ENCODE measurements at regions not wholly inside any gene's neighbourhood (a gene's known extent, or its start where the extent isn't known, plus 50 kb on each side); places are given as distances from the start of the nearest gene placed in this dataset.

DNA sequence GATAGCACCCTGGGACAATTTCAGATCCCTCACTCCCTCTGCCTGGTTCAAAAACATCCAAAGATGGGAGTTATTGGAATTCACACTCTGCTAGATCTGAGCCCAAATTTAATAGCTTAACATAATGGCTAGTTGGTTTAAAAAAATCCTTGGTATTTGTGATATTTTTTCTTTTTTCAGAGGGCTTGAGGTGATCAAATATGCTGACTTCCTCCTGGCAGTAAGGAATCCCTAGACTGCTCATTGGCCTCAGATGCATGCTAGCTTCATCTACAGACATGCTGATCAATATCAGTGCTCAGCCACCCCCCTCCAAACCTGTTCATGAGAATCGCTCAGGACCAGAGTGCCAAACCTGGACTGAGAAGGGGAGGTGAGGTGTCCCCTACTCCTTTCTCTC, 74.7 kb upstream of the PLPP4 start:
- no peak for DNase-seq

DNA sequence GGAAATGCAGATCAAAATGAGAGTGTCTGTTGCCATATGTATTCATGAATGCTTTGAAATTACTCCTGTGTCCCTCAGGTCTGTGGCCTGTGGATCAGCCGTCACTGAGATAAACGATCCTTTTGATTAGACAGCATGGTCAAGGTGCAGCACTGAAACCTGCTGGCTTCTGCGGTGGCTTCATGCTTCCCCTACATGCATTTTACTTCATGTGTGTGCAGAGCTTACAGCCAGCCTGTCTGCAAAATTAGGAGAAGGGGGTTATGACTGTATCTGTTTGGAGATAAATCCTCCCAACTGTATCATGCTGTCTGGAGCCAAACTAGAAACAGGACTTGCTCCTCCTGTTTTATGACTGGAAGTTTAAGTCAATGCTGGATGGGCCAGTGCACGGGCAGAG, 71.0 kb upstream of the PLPP4 start:
- no peak for DNase-seq

DNA sequence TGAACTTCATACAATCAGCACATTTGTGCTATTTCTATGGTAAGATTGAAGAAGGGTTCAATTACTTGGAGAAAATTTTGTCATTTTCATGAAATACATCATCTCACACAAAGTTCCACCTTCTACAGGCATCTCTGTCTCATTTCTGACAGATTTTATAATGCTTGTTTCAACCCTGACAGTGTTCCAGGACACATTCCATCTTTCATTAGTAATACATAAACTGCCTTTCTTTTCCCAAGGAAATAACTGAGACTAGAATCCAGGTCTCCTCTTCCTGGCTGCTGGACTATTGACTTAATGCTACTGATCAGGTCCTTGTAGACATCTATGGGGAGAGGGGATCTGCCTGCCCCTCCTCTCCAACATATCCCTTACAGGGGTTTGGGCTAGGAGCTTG, 70.1 kb upstream of the PLPP4 start:
- no peak for DNase-seq

DNA sequence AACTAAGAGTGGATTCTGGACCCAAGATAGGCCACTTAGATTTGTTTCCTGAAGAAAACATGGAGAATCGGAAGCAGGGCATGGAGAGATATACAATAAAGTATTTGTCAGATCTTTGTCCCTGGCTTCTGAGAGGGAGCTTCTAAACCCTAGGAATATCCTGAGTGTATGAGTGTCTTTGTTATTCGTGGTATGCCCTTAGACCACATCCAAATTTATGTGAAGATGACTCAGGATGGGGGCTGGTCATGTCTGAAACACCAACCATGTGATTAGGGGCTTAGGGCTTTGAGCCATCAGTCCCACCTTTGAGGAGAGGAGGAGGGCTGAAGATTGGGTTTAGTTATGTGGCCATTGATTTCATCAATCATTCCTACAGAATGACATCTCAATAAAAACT, 69.7 kb upstream of the PLPP4 start:
- DNase-seq = no peak

DNA sequence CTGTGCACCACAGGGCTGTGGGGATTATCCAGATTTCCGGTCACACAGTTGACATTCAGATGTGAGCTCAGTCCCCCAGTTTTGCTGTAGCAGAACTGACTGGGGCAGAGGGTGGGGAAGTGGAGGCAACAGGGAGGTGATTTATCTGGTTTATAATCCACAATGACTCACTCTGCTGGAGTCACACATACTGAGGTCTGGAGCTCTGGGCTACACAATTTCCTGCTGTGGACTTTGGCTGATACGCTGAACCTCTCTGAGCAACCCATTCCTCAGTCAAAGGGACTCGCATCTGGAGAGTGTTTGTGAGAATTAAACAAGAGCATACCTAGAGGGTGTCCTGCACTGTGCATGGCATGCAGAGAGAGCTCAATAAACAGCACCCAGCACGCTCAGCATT, 64.8 kb upstream of the PLPP4 start:
- no peak for DNase-seq

DNA sequence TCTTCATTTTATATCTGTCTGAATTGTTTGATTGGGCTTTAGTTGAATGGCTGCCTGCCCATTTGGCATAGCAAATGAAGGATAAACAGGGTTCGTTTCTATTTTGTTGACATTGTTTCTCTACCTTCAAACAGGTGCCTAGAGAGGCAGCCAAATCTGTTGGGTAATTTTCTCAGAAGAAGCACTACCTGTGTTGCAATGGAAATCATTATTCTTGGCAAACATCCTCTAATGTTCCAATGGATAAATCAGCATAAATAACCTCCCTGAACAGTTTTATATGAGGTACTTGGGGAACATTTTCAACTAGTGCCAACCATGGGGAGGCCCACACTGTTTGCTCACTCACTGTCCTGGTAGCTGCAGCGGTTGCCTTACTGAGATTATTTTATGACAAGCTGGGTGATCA, 64.4 kb upstream of the PLPP4 start:
- no peak for DNase-seq

DNA sequence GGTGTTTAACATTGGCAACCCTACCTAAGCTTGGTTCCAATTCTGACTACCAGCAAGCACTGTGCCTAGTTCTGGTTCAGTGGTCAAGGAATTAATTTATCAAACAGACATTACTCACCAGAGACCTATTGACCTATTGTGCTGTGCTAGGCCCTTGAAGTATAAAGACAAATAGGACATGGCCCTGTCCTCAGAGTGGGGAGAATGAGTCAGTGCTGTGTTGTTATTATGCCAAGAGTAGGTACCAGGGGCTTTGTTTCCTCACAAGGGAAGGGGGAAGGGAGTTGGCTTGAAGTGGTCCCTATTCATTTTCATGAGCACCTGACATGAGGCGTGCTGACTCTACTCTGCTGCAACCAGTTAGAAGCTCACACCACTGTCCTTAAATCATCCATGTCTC, 62.6 kb upstream of the PLPP4 start:
- no peak for DNase-seq

DNA sequence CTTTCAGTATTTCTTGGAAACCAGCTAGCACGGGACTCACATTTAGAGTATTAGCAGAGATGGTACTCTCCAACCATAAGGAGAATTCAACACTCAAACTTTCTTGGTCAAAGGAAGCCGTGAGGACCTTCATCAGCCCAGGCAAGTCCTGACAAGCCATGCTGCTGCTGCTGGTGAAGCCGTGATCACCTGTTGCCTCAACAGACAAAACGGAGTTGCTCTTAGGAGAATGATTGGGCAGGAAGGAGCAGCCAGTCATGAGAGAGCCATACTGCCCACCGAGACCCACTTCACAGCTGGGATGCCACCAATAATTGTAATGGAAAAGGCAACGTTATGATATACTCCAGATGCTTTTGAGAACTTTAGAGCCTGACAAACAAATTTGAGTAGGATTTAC, 60.8 kb upstream of the PLPP4 start:
- DNase-seq = no peak

DNA sequence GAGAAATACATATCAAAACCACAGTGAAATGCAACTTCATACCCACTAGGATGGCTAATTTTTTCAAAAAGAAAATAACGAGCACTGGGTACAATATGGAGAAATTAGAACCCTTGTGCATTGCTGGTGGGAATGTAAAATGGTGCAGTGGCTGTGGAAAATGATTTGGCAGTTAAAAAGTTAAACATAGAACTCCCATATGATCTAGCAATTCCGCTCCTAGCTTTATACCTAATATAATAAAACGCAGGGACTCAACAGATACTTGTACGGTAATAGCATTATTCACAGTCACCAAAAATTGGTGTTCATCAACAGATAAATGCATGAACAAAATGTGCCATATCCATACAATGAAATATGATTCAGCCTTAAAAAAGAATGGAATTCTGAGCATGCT, 58.8 kb upstream of the PLPP4 start:
- no peak for DNase-seq

DNA sequence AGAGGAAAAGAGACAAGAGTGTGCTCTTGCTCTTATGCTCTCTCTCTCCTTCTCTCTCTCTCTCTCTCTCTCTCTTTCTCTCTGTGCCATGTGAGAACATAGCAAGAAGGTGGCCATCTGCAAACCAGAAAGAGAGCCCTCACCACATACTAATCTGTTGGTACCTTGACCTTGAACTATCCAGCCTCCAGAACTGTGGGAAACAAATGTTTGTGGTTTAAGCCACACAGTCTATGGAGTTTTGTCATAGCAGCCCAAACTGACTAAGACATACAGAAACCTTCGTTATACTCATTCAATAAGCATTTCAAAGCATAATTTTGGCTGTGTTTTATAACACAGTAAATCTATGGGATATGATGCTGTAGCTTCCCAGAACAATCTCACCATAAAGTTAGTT, 56.4 kb upstream of the PLPP4 start:
- no peak for DNase-seq

DNA sequence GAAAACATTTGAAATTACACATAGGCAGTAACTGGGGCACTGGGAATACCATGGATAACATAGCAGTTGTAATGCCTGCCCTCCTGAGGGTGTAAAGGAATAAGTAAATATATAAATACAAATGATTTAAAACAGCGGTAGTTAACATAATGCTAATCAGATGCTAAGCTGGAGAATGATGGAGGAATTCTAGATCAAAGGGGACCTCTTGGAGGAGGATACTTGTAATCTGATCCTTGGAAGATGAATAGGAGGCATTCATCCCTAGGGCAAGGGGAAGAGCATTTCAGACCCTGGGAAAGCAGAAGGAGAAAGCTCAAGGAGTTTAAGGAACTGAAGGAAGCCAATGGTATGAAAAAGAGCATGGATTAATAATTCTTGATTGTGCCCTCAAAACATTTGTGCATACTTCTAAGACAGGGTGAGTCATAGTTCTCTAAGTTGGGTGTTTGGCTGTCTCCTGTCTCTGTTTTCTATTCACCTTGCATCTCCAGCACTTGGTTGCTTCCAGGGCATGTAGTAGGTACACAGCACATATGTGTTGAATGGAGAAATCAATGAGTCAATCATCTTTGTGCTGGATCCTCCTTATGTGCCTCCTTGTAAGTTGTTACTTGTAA, 54.8 kb upstream of the PLPP4 start:
- no peak for DNase-seq

DNA sequence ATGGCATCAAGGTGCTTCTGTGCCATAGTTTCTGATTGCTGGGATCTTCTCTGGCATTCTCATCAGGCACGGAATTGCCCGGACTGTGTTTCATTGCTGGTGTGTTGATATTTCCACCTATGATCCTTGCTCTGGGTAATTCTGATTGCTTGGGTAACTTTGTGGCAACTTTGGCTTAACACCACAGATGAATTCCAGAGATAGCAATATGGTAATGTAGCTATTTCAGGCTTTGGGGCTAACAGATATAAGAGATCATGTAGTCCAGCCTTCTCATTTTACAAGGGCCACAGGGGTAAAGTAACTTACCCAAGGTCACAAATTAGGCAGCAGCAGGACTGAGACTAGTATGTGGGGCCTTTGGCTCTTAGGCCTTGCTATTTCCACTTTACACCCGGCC, 53.9 kb upstream of the PLPP4 start:
- DNase-seq = no peak

DNA sequence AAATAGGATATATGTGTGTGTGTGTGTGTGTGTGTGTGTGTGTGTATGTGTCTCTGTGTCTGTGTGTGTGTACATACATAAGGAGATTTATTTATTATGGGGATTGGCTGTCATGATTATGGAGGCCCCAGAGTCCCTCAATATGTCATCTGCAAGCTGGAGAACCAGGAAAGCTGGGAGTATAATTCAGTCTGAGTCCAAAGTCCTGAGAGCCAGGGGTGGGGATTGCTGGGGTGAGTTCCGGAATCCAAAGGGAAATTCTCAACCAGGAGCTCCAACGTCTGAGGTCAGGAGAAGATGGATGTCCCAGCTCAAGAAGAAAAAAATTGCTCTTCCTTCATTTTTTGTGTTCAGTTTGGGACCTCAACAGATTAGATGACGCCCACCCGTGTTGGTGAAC, 50.7 kb upstream of the PLPP4 start:
- DNase-seq = no peak

Measured in NCI-H1417 (cell line).